ENCODE measurements at regions not wholly inside any gene's neighbourhood (a gene's known extent, or its start where the extent isn't known, plus 50 kb on each side); places are given as distances from the start of the nearest gene placed in this dataset.

- no peak for TF ChIP-seq CTCF (IDR thresholded peaks at IDR 0.05)
- no peak for TF ChIP-seq POLR2A (IDR thresholded peaks at IDR 0.05)
- TF ChIP-seq EP300 (IDR thresholded peaks at IDR 0.05) = no peak
Measured at GRCh38 chr17:72462407-72462806, 341.6 kb downstream of the SOX9 start.

Measured in ovary (tissue), 3 donors.